HUES64 (cell line): ENCODE measurements at regions not wholly inside any gene's neighbourhood (a gene's known extent, or its start where the extent isn't known, plus 50 kb on each side); places are given as distances from the start of the nearest gene placed in this dataset.
"Not testable (repeated sequence)": the region's sequence is repeated elsewhere in the genome, so short reads cannot be mapped to it uniquely, and the experiment has no call there.

Experiments used
- H3K27ac ChIP-seq: 2 replicates; pipeline ENCODE4 v1.7.0; 2013; ENCODE audit warnings: low read depth, low read length, inconsistent platforms
- H3K27me3 ChIP-seq: 2 replicates; pipeline ENCODE4 v1.6.1; 2013; ENCODE audit warnings: mild to moderate bottlenecking, low read length; ENCODE audit not compliant: insufficient read depth
- H3K36me3 ChIP-seq: 2 replicates; pipeline ENCODE4 v1.6.1; 2013; ENCODE audit warnings: mild to moderate bottlenecking, low read length; ENCODE audit not compliant: insufficient read depth
- H3K4me1 ChIP-seq: 2 replicates; pipeline ENCODE4 v1.6.1; 2013; ENCODE audit warnings: mild to moderate bottlenecking, low read length, moderate library complexity; ENCODE audit not compliant: insufficient read depth
- H3K4me3 ChIP-seq: 2 replicates; pipeline ENCODE4 v1.5.1; 2013; ENCODE audit warnings: mild to moderate bottlenecking, low read length, moderate library complexity
- H3K9ac ChIP-seq: 2 replicates; pipeline ENCODE4 v1.6.1; 2013; ENCODE audit warnings: mild to moderate bottlenecking, low read depth, low read length
- H3K9me3 ChIP-seq: 2 replicates; pipeline ENCODE4 v1.6.1; 2013; ENCODE audit warnings: low read depth, low read length; ENCODE audit not compliant: insufficient read depth
- WGBS: fragments of 150-250, 120-280 bp; methylation state at CpG from one replicate; pipeline ENCODE4 v1.1.7; 2013; ENCODE audit warnings: missing lambda C conversion rate; 5-methylcytosine and 5-hydroxymethylcytosine counted together

GRCh38 chr7:112692333-112692732 lies 97.9 kb downstream of the TMEM168 start:
- H3K36me3 ChIP-seq: no peaks in the 10 kb centered on the region
- 76% methylated on average over 1 of the region's 2 CpGs for WGBS
- H3K9ac ChIP-seq: no peak overlapping the region
- H3K4me1 ChIP-seq: no peaks in the 10 kb centered on the region
- no peaks in the 10 kb centered on the region for H3K27me3 ChIP-seq
- H3K9me3 ChIP-seq: no peaks in the 10 kb centered on the region
- H3K4me3 ChIP-seq: no peak overlapping the region
- H3K27ac ChIP-seq: no peak overlapping the region

GRCh38 chr7:112697211-112697610 lies 93.0 kb downstream of the TMEM168 start:
- H3K4me1 ChIP-seq, H3K4me3 ChIP-seq, H3K27me3 ChIP-seq, H3K36me3 ChIP-seq, H3K27ac ChIP-seq, H3K9ac ChIP-seq, H3K9me3 ChIP-seq: not testable (repeated sequence)
- WGBS: 94% methylated on average over 30 of the region's 30 CpGs

GRCh38 chr7:112699725-112700513 lies 90.3 kb downstream of the TMEM168 start:
- WGBS: 95% methylated on average over 4 of the region's 4 CpGs
- no peak overlapping the region for H3K9ac ChIP-seq
- H3K4me1 ChIP-seq: no peaks in the 10 kb centered on the region
- H3K36me3 ChIP-seq: no peaks in the 10 kb centered on the region
- no peak overlapping the region for H3K4me3 ChIP-seq
- 0 out of 2 replicates have a peak, but pooled peaks cover 2% of the 10 kb centered on the region for H3K9me3 ChIP-seq
- no peak overlapping the region for H3K27ac ChIP-seq
- no peaks in the 10 kb centered on the region for H3K27me3 ChIP-seq

GRCh38 chr7:112701456-112701855 lies 88.7 kb downstream of the TMEM168 start:
- Histone ChIP-seq H3K36me3 (no peaks in the 10 kb centered on the region), H3K4me3 (no peak overlapping the region), H3K9me3 (0 out of 2 replicates have a peak, but pooled peaks cover 2% of the 10 kb centered on the region), H3K27ac (no peak overlapping the region), H3K27me3 (no peaks in the 10 kb centered on the region), H3K4me1 (no peaks in the 10 kb centered on the region), H3K9ac (no peak overlapping the region)
- WGBS: 87% methylated on average over 3 of the region's 3 CpGs

DNA sequence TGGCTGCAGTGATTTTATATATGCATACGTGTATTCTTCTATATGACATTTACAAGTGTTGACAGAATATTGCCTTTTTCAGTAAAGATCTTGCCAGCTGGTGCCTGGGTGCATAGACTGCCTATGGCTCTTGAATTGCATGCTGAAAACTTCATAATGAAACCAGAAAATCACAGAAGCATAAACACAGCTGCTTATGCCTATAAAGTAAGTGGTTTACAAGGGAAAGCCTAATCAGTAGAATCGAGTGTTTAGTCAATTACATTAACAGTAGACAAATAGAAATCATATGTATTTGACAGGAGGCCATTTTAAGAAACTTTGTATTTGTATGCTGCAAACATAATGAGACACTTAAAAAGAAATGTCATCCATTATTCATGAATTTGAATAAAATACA lies 82.5 kb downstream of the TMEM168 start:
- H3K9me3 ChIP-seq: no peaks in the 10 kb centered on the region
- H3K9ac ChIP-seq: no peak overlapping the region
- H3K4me1 ChIP-seq: no peaks in the 10 kb centered on the region
- H3K27me3 ChIP-seq: no peaks in the 10 kb centered on the region
- H3K27ac ChIP-seq: no peak overlapping the region
- WGBS: 100% methylated on average over 1 of the region's 2 CpGs
- H3K4me3 ChIP-seq: no peak overlapping the region
- no peaks in the 10 kb centered on the region for H3K36me3 ChIP-seq

DNA sequence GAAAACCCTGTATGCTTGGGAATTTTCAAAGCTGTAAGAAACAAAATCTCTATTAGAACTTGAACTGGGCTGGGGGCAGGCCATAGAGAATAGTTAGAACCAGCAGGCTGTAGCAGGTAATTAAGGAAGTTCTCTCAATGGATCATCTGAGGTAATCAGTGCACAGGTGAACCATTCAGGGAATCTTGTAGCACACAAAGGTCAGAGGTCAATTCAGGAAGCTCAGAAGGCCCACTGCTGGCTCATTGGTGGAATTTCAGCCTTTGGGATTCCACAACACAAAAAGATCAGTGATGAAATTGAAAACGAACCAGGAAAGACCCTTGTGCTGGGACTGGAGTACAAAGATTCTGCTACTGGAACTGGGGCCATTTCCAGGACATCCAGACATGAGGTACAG lies 82.0 kb downstream of the TMEM168 start:
- Histone ChIP-seq H3K36me3 (no peaks in the 10 kb centered on the region), H3K9ac (no peak overlapping the region), H3K27ac (no peak overlapping the region), H3K4me1 (no peaks in the 10 kb centered on the region), H3K9me3 (no peaks in the 10 kb centered on the region), H3K4me3 (no peak overlapping the region), H3K27me3 (no peaks in the 10 kb centered on the region)
- 81% methylated on average over 1 of the region's 1 CpG for WGBS
